ENCODE measurements at regions not wholly inside any gene's neighbourhood (a gene's known extent, or its start where the extent isn't known, plus 50 kb on each side); places are given as distances from the start of the nearest gene placed in this dataset.

DNA sequence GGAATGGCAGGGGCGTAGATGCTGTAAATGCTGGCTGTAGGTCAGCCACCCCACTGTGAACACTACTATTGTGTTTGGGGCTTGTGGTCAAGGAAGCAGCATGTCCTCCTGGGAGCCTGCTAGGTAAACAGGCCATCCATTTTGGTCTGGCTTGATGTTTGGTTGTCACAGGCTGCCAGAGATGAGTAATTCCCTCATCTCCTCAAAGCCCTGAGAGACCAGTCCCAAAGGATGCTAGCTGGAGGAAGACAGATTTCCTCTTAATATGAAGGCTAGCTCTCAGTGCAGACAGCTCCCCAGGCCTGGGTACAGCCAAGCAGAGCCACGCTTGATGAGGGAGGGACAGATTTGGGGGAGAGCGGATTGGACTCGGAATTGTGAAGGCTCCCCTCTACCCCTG lies 72.5 kb upstream of the MAP1B start:
- no peak for TF ChIP-seq EP300 (IDR thresholded peaks at IDR 0.05)
- TF ChIP-seq, protein P1, sequence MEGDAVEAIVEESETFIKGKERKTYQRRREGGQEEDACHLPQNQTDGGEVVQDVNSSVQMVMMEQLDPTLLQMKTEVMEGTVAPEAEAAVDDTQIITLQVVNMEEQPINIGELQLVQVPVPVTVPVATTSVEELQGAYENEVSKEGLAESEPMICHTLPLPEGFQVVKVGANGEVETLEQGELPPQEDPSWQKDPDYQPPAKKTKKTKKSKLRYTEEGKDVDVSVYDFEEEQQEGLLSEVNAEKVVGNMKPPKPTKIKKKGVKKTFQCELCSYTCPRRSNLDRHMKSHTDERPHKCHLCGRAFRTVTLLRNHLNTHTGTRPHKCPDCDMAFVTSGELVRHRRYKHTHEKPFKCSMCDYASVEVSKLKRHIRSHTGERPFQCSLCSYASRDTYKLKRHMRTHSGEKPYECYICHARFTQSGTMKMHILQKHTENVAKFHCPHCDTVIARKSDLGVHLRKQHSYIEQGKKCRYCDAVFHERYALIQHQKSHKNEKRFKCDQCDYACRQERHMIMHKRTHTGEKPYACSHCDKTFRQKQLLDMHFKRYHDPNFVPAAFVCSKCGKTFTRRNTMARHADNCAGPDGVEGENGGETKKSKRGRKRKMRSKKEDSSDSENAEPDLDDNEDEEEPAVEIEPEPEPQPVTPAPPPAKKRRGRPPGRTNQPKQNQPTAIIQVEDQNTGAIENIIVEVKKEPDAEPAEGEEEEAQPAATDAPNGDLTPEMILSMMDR (IDR thresholded peaks at IDR 0.05): no peak

Measured in suprapubic skin (tissue), 3 donors.